SHP77 treated with DMSO at 0.1 percent for 48 hours (cell line): ENCODE measurements at regions not wholly inside any gene's neighbourhood (a gene's known extent, or its start where the extent isn't known, plus 50 kb on each side); places are given as distances from the start of the nearest gene placed in this dataset.

Source experiments
- DNase-seq: peaks from one replicate; lab custom pipeline; 2025; lab: John Stamatoyannopoulos, UW

DNA sequence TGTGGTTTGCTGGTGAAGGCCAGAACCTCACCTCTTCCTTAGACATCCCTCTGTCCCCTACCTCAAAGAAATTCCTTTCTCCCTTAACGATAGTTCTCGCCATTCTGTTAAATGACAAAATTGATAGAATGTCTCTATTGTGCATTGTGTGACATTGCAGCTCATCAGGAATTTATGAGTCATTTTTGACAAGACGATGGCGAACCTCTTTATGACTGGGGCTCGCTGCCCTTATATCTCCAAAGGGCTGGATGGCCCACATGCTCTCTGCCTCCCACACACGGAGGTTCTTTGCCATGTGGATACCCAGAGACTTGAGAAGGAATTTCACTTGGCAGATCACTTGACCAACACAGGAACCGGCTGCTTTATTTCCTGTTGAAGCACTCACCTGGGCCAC, 66.8 kb upstream of the RPS6KA2 start:
- no peak for DNase-seq

DNA sequence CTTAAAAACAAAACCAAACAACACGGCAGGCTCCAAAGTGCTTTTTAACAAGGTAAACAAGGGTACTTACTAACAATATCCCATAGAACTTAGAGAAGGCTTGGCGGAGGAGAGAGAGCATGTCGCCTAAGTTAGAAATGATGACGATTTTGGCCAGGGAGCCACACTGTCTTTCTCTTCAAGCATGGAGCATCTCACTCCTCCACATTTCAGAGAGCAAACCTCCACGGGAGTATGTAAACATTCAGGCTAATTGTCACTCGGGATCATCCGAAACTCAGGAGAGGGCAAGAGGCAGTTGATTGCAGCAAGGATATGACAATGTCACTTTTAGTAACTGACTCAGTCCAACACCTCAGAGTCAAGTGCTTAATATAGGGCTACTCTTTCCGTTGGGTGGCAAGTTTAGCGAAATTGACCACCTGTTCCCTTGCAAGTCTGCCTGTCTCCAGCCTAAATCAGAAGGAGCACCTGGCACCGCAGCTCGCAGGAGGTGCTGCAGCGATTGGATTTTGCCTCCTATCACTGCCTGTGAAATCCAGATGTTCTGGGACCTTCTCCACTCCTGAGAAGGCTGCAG, 65.8 kb upstream of the RPS6KA2 start:
- no peak for DNase-seq

- no peak for DNase-seq
Measured at GRCh38 chr6:166691746-166692145, 64.7 kb upstream of the RPS6KA2 start.

- DNase-seq, result no peak
Measured at GRCh38 chr6:166691199-166691598, 64.1 kb upstream of the RPS6KA2 start.

DNA sequence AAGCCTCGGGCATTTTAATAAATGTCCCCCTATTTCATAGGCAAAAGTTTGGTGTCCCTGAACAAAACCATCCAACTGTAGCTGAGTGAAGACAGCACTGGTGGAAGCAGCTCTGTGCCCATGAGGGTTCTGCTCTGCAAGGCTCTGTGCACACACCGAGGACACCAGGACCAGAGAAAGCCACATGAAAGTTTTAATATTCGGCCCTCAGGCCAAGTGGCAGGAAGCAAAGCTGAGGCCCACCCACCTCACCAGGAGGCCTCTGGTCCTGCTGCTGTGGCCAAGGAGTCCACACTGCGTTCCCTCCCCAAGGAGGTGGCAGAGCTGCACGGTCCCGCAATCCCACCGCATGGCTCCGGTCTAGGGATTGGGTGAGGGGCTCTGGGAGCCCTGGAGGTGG, 62.6 kb upstream of the RPS6KA2 start:
- DNase-seq, result no peak

DNA sequence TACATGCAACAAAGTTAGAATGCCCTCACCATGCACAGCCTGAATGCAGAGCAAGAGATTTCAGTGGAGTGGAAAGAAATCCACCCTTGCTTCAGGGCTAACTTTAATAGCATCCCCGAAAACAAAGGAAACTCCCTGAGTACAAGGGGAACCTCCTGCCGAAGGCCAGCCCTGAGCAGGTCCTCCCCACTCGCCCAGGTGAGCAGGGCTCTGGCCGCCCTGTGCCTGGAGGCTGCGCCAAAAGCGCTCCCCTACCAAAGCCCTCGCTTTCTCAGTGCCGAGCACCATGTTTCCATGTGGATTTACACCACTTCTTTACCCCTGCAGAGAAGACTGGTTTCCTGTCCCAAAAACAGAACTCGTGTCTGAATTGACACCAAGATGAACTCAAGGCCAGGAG, 61.9 kb upstream of the RPS6KA2 start:
- DNase-seq, result no peak

- DNase-seq, result no peak
Measured at GRCh38 chr6:166687879-166688205, 60.8 kb upstream of the RPS6KA2 start.

- DNase-seq, result no peak
Measured at GRCh38 chr6:166687070-166687878, 60.2 kb upstream of the RPS6KA2 start.

- DNase-seq, result no peak
Measured at GRCh38 chr6:166686317-166686716, 59.3 kb upstream of the RPS6KA2 start.

- DNase-seq, result no peak
Measured at GRCh38 chr6:166684866-166685265, 57.8 kb upstream of the RPS6KA2 start.

- no peak for DNase-seq
Measured at GRCh38 chr6:166684170-166684569, 57.1 kb upstream of the RPS6KA2 start.

GRCh38 chr6:166683477-166683876, 56.4 kb upstream of the RPS6KA2 start:
- DNase-seq, result no peak

GRCh38 chr6:166679566-166679965, 52.5 kb upstream of the RPS6KA2 start:
- no peak for DNase-seq

GRCh38 chr6:166678426-166678825, 51.4 kb upstream of the RPS6KA2 start:
- no peak for DNase-seq

GRCh38 chr6:166677941-166678340, 50.9 kb upstream of the RPS6KA2 start:
- no peak for DNase-seq
